ENCODE measurements at regions not wholly inside any gene's neighbourhood (a gene's known extent, or its start where the extent isn't known, plus 50 kb on each side); places are given as distances from the start of the nearest gene placed in this dataset.

- TF ChIP-seq, protein P1, sequence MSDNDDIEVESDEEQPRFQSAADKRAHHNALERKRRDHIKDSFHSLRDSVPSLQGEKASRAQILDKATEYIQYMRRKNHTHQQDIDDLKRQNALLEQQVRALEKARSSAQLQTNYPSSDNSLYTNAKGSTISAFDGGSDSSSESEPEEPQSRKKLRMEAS (IDR thresholded peaks at IDR 0.05): no peak
- TF ChIP-seq, protein P2, sequence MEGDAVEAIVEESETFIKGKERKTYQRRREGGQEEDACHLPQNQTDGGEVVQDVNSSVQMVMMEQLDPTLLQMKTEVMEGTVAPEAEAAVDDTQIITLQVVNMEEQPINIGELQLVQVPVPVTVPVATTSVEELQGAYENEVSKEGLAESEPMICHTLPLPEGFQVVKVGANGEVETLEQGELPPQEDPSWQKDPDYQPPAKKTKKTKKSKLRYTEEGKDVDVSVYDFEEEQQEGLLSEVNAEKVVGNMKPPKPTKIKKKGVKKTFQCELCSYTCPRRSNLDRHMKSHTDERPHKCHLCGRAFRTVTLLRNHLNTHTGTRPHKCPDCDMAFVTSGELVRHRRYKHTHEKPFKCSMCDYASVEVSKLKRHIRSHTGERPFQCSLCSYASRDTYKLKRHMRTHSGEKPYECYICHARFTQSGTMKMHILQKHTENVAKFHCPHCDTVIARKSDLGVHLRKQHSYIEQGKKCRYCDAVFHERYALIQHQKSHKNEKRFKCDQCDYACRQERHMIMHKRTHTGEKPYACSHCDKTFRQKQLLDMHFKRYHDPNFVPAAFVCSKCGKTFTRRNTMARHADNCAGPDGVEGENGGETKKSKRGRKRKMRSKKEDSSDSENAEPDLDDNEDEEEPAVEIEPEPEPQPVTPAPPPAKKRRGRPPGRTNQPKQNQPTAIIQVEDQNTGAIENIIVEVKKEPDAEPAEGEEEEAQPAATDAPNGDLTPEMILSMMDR (IDR thresholded peaks at IDR 0.05; ENCODE audit: low read depth, low read length, missing input control): no peak
- TF ChIP-seq EGR1 (IDR thresholded peaks at IDR 0.05; ENCODE audit: low read depth in 2 of 2) (no peak), FOXA2 (IDR thresholded peaks at IDR 0.05) (no peak), TAF1 (conservative IDR thresholded peaks at IDR 0.05) (no peak)
Measured at GRCh38 chrY:17079887-17080286, 800.1 kb downstream of the CDY2B start.

All from liver (tissue), 3 donors.